K562 (cell line): ENCODE measurements at regions not wholly inside any gene's neighbourhood (a gene's known extent, or its start where the extent isn't known, plus 50 kb on each side); places are given as distances from the start of the nearest gene placed in this dataset.

ENCODE experiments used
- ATAC-seq: fragments of 200-7000 bp; cut with Tn5 transposase; 3 replicates; pipeline ENCODE4 v1.9.1; 2020; ENCODE audit warnings: moderate library complexity
- BruUV-seq: library from RNA; stranded (reverse); fragments of 400-500 nt; replicated peaks from 2 replicates; lab custom pipeline; 2021; lab: Mats Ljungman, UMichigan
- CTCF ChIA-PET: fragments of 300-600 bp; formaldehyde crosslinking; extraction: SDS; loops from one replicate; lab custom pipeline; 2021; ENCODE audit warnings: low intra/inter-chr PET ratio; lab: Yijun Ruan, JAX
- POLR2A ChIA-PET: fragments of 300-600, 350-650 bp; sonication (Branson Sonifier 250); formaldehyde crosslinking; extraction: SDS; loops from one replicate; lab custom pipeline; 2021; ENCODE audit warnings: antibody characterized with exemption, inconsistent platforms; lab: Yijun Ruan, JAX
- DNase-seq, 4 experiments: peaks; one replicate each; pipeline versions ENCODE4 v3.0.0 to v3.0.0-alpha.2; 2011 to 2018; ENCODE audit warnings: low spot score in 3 of 4, mixed read lengths in 3 of 4; ENCODE audit errors: extremely low read depth in 1 of 4
- FAIRE-seq: peaks from 2 replicates; lab custom pipeline; 2011; peaks lifted over from hg19 to GRCh38; lab: Jason Lieb, UNC
- H2AFZ ChIP-seq: 2 replicates; pipeline ENCODE4 v1.6.0; 2011; ENCODE audit warnings: low read depth, low read length, control low read depth, inconsistent platforms
- H3K27ac ChIP-seq: fragments of 200-600 bp; 3 replicates; pipeline ENCODE4 v1.8.0; 2011; ENCODE audit warnings: low read depth, mild to moderate bottlenecking, control low read depth, inconsistent platforms, low read length, moderate library complexity, mixed read lengths; ENCODE audit errors: extremely low read depth
- H3K27me3 ChIP-seq, 2 experiments: fragments of 300-600 bp in 1 of 2; 2 replicates in 1 of 2; 3 replicates in 1 of 2; pipeline versions ENCODE4 v1.6.0 to v1.8.0; 2011; ENCODE audit warnings: inconsistent platforms in 2 of 2, low read length in 2 of 2, mild to moderate bottlenecking in 1 of 2, mixed read lengths in 1 of 2, moderate library complexity in 1 of 2; ENCODE audit not compliant: control insufficient read depth in 2 of 2, insufficient read depth in 2 of 2
- H3K36me3 ChIP-seq: fragments of 300-600 bp; 3 replicates; pipeline ENCODE4 v1.8.0; 2011; ENCODE audit warnings: mild to moderate bottlenecking, low read length, inconsistent platforms; ENCODE audit not compliant: control insufficient read depth, insufficient read depth
- H3K4me1 ChIP-seq, 2 experiments: fragments of 200-600 bp in 1 of 2; replicated peaks in 1 of 2; 2 replicates in 1 of 2; 3 replicates in 1 of 2; pipeline versions ENCODE4 v1.5.1 to v1.8.0; 2011; ENCODE audit warnings: inconsistent platforms in 2 of 2, low read length in 2 of 2, mild to moderate bottlenecking in 1 of 2, mixed read lengths in 1 of 2, moderate library complexity in 1 of 2; ENCODE audit not compliant: control insufficient read depth in 2 of 2, insufficient read depth in 2 of 2
- H3K4me2 ChIP-seq: 2 replicates; pipeline ENCODE4 v1.6.1; 2011; ENCODE audit warnings: low read length, control low read depth, inconsistent platforms, mixed read lengths; ENCODE audit not compliant: insufficient read depth
- H3K4me3 ChIP-seq: fragments of 200-600 bp; sonication (generic), shearing (Covaris generic); 2 replicates; pipeline ENCODE4 v1.5.1; 2016; ENCODE audit warnings: control low read depth, inconsistent platforms
- H3K79me2 ChIP-seq: fragments of 200-600 bp; 3 replicates; pipeline ENCODE4 v1.8.0; 2011; ENCODE audit warnings: low read length, inconsistent platforms; ENCODE audit not compliant: control insufficient read depth, insufficient read depth
- H3K9ac ChIP-seq, 2 experiments: 2 replicates each; pipeline versions ENCODE4 v1.6.0 to v1.6.1; 2011; ENCODE audit warnings: low read depth in 2 of 2, low read length in 2 of 2, control low read depth in 1 of 2, inconsistent platforms in 1 of 2, mild to moderate bottlenecking in 1 of 2, mixed read lengths in 1 of 2; ENCODE audit not compliant: insufficient read depth in 1 of 2
- H3K9me1 ChIP-seq: one replicate; pipeline ENCODE4 v1.6.0; 2011; ENCODE audit warnings: inconsistent platforms, mild to moderate bottlenecking, low read length, moderate library complexity; ENCODE audit not compliant: control insufficient read depth, insufficient read depth
- H3K9me3 ChIP-seq: replicated peaks from 2 replicates; pipeline ENCODE4 v1.5.1; 2011; ENCODE audit warnings: low read depth, low read length, inconsistent platforms; ENCODE audit not compliant: control insufficient read depth, insufficient read depth
- H4K20me1 ChIP-seq: replicated peaks from 2 replicates; pipeline ENCODE4 v1.6.1; 2011; ENCODE audit warnings: low read length, inconsistent platforms, mixed read lengths; ENCODE audit not compliant: control insufficient read depth, insufficient read depth
- ARID4B ChIP-seq: sonication (generic); formaldehyde crosslinking; IDR thresholded peaks from 2 replicates; pipeline ENCODE4 v1.8.0; 2022; ENCODE audit warnings: mild to moderate bottlenecking, missing genetic modification reagents
- ATF1 ChIP-seq, 2 experiments: fragments of 450-650 bp in 1 of 2; IDR thresholded peaks; 2 replicates each; pipeline ENCODE4 v1.6.1; 2016; ENCODE audit warnings: missing compliant biosample characterization in 1 of 2, missing genetic modification characterization in 1 of 2
- GTF2A2 ChIP-seq: IDR thresholded peaks from 2 replicates; pipeline ENCODE4 v1.6.1; 2016; ENCODE audit warnings: mild to moderate bottlenecking, missing genetic modification characterization, missing compliant biosample characterization
- NFE2 ChIP-seq: IDR thresholded peaks from 2 replicates; pipeline ENCODE4 v1.6.1; 2014; ENCODE audit warnings: antibody characterized with exemption, low read depth
- ZNF436 ChIP-seq: fragments of 250-450, 450-650 bp; sonication (Bioruptor Pico); formaldehyde crosslinking; IDR thresholded peaks from 2 replicates; pipeline ENCODE4 v1.7.0; 2020; ENCODE audit warnings: mild to moderate bottlenecking
- WGBS: fragments of 100-300 bp; shearing (Covaris generic); methylation state at CpG from one replicate; pipeline ENCODE4 v1.1.6; 2016; ENCODE audit warnings: low coverage, mixed read lengths; ENCODE audit not compliant: insufficient coverage; ENCODE audit errors: missing lambda C conversion rate; 5-methylcytosine and 5-hydroxymethylcytosine counted together
- in situ Hi-C: fragments of 300-500 bp; cut with MboI; formaldehyde crosslinking; loops from 4 replicates; pipeline ENCODE4 v1.15.0; 2018; ENCODE audit warnings: inconsistent platforms, mixed read lengths
- intact Hi-C: fragments of 100-400 bp; cut with micrococcal nuclease; formaldehyde crosslinking; loops from 2 replicates; pipeline ENCODE4 v1.14.2; 2022
- TF ChIP-seq, protein P1 (sequence below): fragments of 150-350 bp; conservative IDR thresholded peaks from 2 replicates; pipeline ENCODE4 v1.6.1; 2014; ENCODE audit warnings: low read length

DNA sequence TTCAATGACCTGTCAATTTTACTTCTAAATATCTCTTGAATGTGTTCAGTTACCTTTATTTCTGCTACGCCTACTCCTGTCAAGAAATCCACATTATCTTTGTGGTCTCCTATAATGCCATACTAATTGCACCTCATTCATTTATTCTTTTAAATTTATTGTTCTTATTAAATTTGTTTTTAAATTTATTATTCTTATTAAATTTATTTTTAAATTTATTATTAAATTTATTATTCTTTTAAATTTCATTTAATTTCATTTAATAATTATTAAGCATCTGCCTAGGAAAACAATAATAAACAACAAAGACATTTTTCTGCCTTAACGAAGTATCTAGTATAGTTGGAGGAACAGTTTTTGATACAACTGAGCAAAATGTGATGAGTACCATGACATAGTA, 211.7 kb downstream of the ZPLD1 start:
- 11% methylated on average over 2 of the region's 2 CpGs for WGBS

DNA sequence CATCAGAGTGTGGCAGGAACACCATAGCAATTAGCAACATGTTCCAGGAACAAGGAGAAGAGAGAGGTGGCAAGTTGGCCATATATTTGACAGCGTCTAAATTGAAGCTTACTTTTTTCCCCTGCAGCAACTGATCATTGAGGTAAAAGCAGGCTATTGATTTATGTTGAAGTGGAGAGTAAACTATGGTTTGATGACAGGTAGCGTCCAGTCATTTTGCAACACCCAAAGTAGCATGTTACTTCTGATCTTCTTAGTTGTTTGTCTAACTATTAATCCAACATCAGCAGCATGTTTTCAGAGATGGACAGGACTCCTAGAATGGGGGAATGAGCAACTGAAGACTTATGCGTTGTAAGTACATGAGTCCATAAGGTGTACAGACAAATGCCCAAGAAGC, 225.8 kb downstream of the ZPLD1 start:
- DNase-seq (no peak), FAIRE-seq (no peak), ATAC-seq (no peak)
- CTCF ChIA-PET = no interaction called here
- no TSS peak for BruUV-seq
- Histone ChIP-seq H3K9ac (no peak overlapping the region), H4K20me1 (no peaks in the 10 kb centered on the region), H3K27me3 (no peaks in the 10 kb centered on the region), H3K4me3 (no peak overlapping the region), H3K4me1 (no peaks in the 10 kb centered on the region), H3K4me2 (no peak overlapping the region), H3K9me1 (no peaks in the 10 kb centered on the region), H2AFZ (no peak overlapping the region), H3K36me3 (no peaks in the 10 kb centered on the region), H3K27ac (no peak overlapping the region), H3K9me3 (no peaks in the 10 kb centered on the region), H3K79me2 (no peaks in the 10 kb centered on the region)
- no peak for TF ChIP-seq ARID4B (CRISPR knock-in tag)
- no peak for TF ChIP-seq ATF1 (CRISPR knock-in tag; IDR thresholded peaks at IDR 0.05)
- TF ChIP-seq ATF1 (tag; IDR thresholded peaks at IDR 0.05) = no peak
- TF ChIP-seq GTF2A2 (tag) = no peak
- in situ Hi-C loops (no loop called here), intact Hi-C loops (no loop called here)
- 0% methylated on average over 3 of the region's 3 CpGs for WGBS
- POLR2A ChIA-PET = no interaction called here

More for the DNA sequence above, 211.7 kb downstream of the ZPLD1 start:
- TF ChIP-seq NFE2 (no peak), ZNF436 (CRISPR knock-in tag) (no peak)
- TF ChIP-seq, protein P1, sequence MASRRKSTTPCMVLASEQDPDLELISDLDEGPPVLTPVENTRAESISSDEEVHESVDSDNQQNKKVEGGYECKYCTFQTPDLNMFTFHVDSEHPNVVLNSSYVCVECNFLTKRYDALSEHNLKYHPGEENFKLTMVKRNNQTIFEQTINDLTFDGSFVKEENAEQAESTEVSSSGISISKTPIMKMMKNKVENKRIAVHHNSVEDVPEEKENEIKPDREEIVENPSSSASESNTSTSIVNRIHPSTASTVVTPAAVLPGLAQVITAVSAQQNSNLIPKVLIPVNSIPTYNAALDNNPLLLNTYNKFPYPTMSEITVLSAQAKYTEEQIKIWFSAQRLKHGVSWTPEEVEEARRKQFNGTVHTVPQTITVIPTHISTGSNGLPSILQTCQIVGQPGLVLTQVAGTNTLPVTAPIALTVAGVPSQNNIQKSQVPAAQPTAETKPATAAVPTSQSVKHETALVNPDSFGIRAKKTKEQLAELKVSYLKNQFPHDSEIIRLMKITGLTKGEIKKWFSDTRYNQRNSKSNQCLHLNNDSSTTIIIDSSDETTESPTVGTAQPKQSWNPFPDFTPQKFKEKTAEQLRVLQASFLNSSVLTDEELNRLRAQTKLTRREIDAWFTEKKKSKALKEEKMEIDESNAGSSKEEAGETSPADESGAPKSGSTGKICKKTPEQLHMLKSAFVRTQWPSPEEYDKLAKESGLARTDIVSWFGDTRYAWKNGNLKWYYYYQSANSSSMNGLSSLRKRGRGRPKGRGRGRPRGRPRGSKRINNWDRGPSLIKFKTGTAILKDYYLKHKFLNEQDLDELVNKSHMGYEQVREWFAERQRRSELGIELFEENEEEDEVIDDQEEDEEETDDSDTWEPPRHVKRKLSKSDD = no peak
- BruUV-seq = no TSS peak
- DNase-seq (no peak), ATAC-seq (no peak), FAIRE-seq (no peak)
- Histone ChIP-seq H3K9ac (no peak overlapping the region), H3K4me2 (no peak overlapping the region), H3K9me1 (no peaks in the 10 kb centered on the region), H3K27ac (no peak overlapping the region), H4K20me1 (no peaks in the 10 kb centered on the region), H3K4me3 (no peak overlapping the region), H3K27me3 (no peaks in the 10 kb centered on the region), H3K79me2 (no peaks in the 10 kb centered on the region), H3K9me3 (no peaks in the 10 kb centered on the region), H3K36me3 (no peaks in the 10 kb centered on the region), H2AFZ (no peak overlapping the region), H3K4me1 (no peaks in the 10 kb centered on the region)
- CTCF ChIA-PET = no interaction called here
- intact Hi-C loops (no loop called here), in situ Hi-C loops (no loop called here)
- POLR2A ChIA-PET = no interaction called here
